ENCODE measurements at regions not wholly inside any gene's neighbourhood (a gene's known extent, or its start where the extent isn't known, plus 50 kb on each side); places are given as distances from the start of the nearest gene placed in this dataset.

GRCh38 chr21:39105836-39106235 is 77.4 kb downstream of the PSMG1 start:
- no peak for DNase-seq (ENCODE audit: low read depth in 1 of 2, low spot score in 1 of 2)

- DNase-seq (ENCODE audit: low read depth in 1 of 2, low spot score in 1 of 2) = no peak
These were observed 77.9 kb downstream of the PSMG1 start for GRCh38 chr21:39105341-39105765.

GRCh38 chr21:39104911-39105310 is 78.3 kb downstream of the PSMG1 start:
- DNase-seq (ENCODE audit: low read depth in 1 of 2, low spot score in 1 of 2) = no peak

- no peak for DNase-seq (ENCODE audit: low read depth in 1 of 2, low spot score in 1 of 2)
These were observed 79.6 kb downstream of the PSMG1 start for GRCh38 chr21:39103689-39104088.

GRCh38 chr21:39099859-39100258 is 83.4 kb downstream of the PSMG1 start:
- DNase-seq (ENCODE audit: low read depth in 1 of 2, low spot score in 1 of 2) = no peak

GRCh38 chr21:39098696-39099200 is 84.5 kb downstream of the PSMG1 start:
- no peak for DNase-seq (ENCODE audit: low read depth in 1 of 2, low spot score in 1 of 2)

- no peak for DNase-seq (ENCODE audit: low read depth in 1 of 2, low spot score in 1 of 2)
These were observed 85.3 kb downstream of the PSMG1 start for GRCh38 chr21:39097981-39098380.

GRCh38 chr21:39097335-39097861 is 85.9 kb downstream of the PSMG1 start:
- DNase-seq (ENCODE audit: low read depth in 1 of 2, low spot score in 1 of 2) = no peak

- no peak for DNase-seq (ENCODE audit: low read depth in 1 of 2, low spot score in 1 of 2)
These were observed 86.5 kb downstream of the PSMG1 start for GRCh38 chr21:39096754-39097153.

- DNase-seq (ENCODE audit: low read depth in 1 of 2, low spot score in 1 of 2) = no peak
These were observed 87.6 kb downstream of the PSMG1 start for GRCh38 chr21:39095681-39096080.

GRCh38 chr21:39094847-39095579 is 88.2 kb downstream of the PSMG1 start:
- no peak for DNase-seq (ENCODE audit: low read depth in 1 of 2, low spot score in 1 of 2)

GRCh38 chr21:39094087-39094780 is 89.0 kb downstream of the PSMG1 start:
- DNase-seq (ENCODE audit: low read depth in 1 of 2, low spot score in 1 of 2) = no peak

GRCh38 chr21:39093526-39093925 is 89.7 kb downstream of the PSMG1 start:
- no peak for DNase-seq (ENCODE audit: low read depth in 1 of 2, low spot score in 1 of 2)

GRCh38 chr21:39088831-39089380 is 94.3 kb downstream of the PSMG1 start:
- no peak for DNase-seq (ENCODE audit: low read depth in 1 of 2, low spot score in 1 of 2)

- no peak for DNase-seq (ENCODE audit: low read depth in 1 of 2, low spot score in 1 of 2)
These were observed 95.2 kb downstream of the PSMG1 start for GRCh38 chr21:39088031-39088370.

GRCh38 chr21:39087238-39088030 is 95.8 kb downstream of the PSMG1 start:
- DNase-seq (ENCODE audit: low read depth in 1 of 2, low spot score in 1 of 2) = no peak

- DNase-seq (ENCODE audit: low read depth in 1 of 2, low spot score in 1 of 2) = no peak
These were observed 96.7 kb downstream of the PSMG1 start for GRCh38 chr21:39086547-39086946.

GRCh38 chr21:39085843-39086405 is 97.3 kb downstream of the PSMG1 start:
- DNase-seq (ENCODE audit: low read depth in 1 of 2, low spot score in 1 of 2) = no peak

GRCh38 chr21:39084979-39085729 is 98.1 kb downstream of the PSMG1 start:
- DNase-seq (ENCODE audit: low read depth in 1 of 2, low spot score in 1 of 2) = no peak

- no peak for DNase-seq (ENCODE audit: low read depth in 1 of 2, low spot score in 1 of 2)
These were observed 99.2 kb downstream of the PSMG1 start for GRCh38 chr21:39084073-39084472.

Measured in stimulated activated CD4-positive, alpha-beta T cell treated with anti-CD3 and anti-CD28 coated beads, Interleukin-15, amount 100 ng/mL, for 1 hour (primary cell).